Loucy (cell line): ENCODE measurements at regions not wholly inside any gene's neighbourhood (a gene's known extent, or its start where the extent isn't known, plus 50 kb on each side); places are given as distances from the start of the nearest gene placed in this dataset.

Experiments used
- CTCF ChIP-seq: fragments of 200-600 bp; sonication (generic); conservative IDR thresholded peaks from 2 replicates; pipeline ENCODE4 v1.5.1; 2014; ENCODE audit warnings: mild to moderate bottlenecking, antibody characterized with exemption, low read length
- EZH2phosphoT487 ChIP-seq: fragments of 200-600 bp; IDR thresholded peaks from 2 replicates; pipeline ENCODE4 v1.6.1; 2018; ENCODE audit warnings: antibody characterized with exemption, mild to moderate bottlenecking, moderate library complexity, borderline replicate concordance

GRCh38 chr12:92253301-92253700, 107.7 kb upstream of the BTG1 start:
- TF ChIP-seq CTCF (no peak), EZH2phosphoT487 (no peak)
